ENCODE measurements at regions not wholly inside any gene's neighbourhood (a gene's known extent, or its start where the extent isn't known, plus 50 kb on each side); places are given as distances from the start of the nearest gene placed in this dataset.

GRCh38 chr3:43963208-43963607 is 272.5 kb downstream of the ABHD5 start:
- TF ChIP-seq EZH2 (IDR thresholded peaks at IDR 0.05; ENCODE audit: borderline replicate concordance, low read length) (no peak), CTCF (conservative IDR thresholded peaks at IDR 0.05 in 1 of 2, IDR thresholded peaks at IDR 0.05 in 1 of 2; ENCODE audit: extremely low read depth in 1 of 2, insufficient read depth in 1 of 2, low read depth in 1 of 2, low read length in 2 of 2) (no peak)

Measured in mammary epithelial cell (primary cell).